Endothelial cell of umbilical vein (primary cell): ENCODE measurements at regions not wholly inside any gene's neighbourhood (a gene's known extent, or its start where the extent isn't known, plus 50 kb on each side); places are given as distances from the start of the nearest gene placed in this dataset.

ENCODE experiments used
- BruUV-seq: library from RNA; stranded (reverse); fragments of 400-500 nt; replicated peaks from 2 replicates; lab custom pipeline; 2021; lab: Mats Ljungman, UMichigan
- CTCF ChIA-PET: fragments of 300-600, 350-600 bp; sonication (Branson Sonifier 250); formaldehyde crosslinking; loops from one replicate; lab custom pipeline; 2021; ENCODE audit warnings: antibody characterized with exemption, inconsistent platforms; lab: Charles Lee
- POLR2A ChIA-PET: fragments of 300-600, 350-600 bp; sonication (Branson Sonifier 250); formaldehyde crosslinking; loops from one replicate; lab custom pipeline; 2021; ENCODE audit warnings: antibody characterized with exemption, inconsistent platforms; lab: Charles Lee
- DNase-seq: peaks from one replicate; pipeline ENCODE4 v3.0.0-alpha.2; 2011; ENCODE audit warnings: low read depth, low spot score
- FAIRE-seq: peaks from 2 replicates; lab custom pipeline; 2011; peaks lifted over from hg19 to GRCh38; lab: Jason Lieb, UNC
- H2AFZ ChIP-seq: 2 replicates; pipeline ENCODE4 v1.6.0; 2012; ENCODE audit warnings: low read depth, low read length, control low read depth, inconsistent platforms
- H3K27ac ChIP-seq: 2 replicates; pipeline ENCODE4 v1.5.1; 2011; ENCODE audit warnings: low read depth, mild to moderate bottlenecking, control low read depth, low read length, moderate library complexity; ENCODE audit not compliant: insufficient read depth
- H3K27me3 ChIP-seq, 2 experiments: 2 replicates each; pipeline versions ENCODE4 v1.6.0 to v1.6.1; 2011; ENCODE audit warnings: low read length in 2 of 2, mixed read lengths in 1 of 2; ENCODE audit not compliant: control insufficient read depth in 2 of 2, insufficient read depth in 2 of 2
- H3K36me3 ChIP-seq, 2 experiments: 2 replicates in 1 of 2; 3 replicates in 1 of 2; pipeline ENCODE4 v1.5.1; 2011; ENCODE audit warnings: low read length in 2 of 2, mild to moderate bottlenecking in 1 of 2, moderate library complexity in 1 of 2; ENCODE audit not compliant: control insufficient read depth in 2 of 2, insufficient read depth in 2 of 2; ENCODE audit errors: extremely low read depth in 1 of 2
- H3K4me1 ChIP-seq: 3 replicates; pipeline ENCODE4 v1.5.1; 2011; ENCODE audit warnings: mild to moderate bottlenecking, low read length; ENCODE audit not compliant: control insufficient read depth, insufficient read depth; ENCODE audit errors: extremely low read depth
- H3K4me2 ChIP-seq: 2 replicates; pipeline ENCODE4 v1.6.1; 2011; ENCODE audit warnings: low read length, control low read depth, mixed read lengths; ENCODE audit not compliant: insufficient read depth
- H3K4me3 ChIP-seq, 3 experiments: fragments of 200-600 bp in 1 of 3; sonication (generic), shearing (Covaris generic) in 1 of 3; replicated peaks in 1 of 3; 2 replicates each; pipeline ENCODE4 v1.5.1; 2011 to 2016; ENCODE audit warnings: control low read depth in 3 of 3, low read length in 3 of 3, mild to moderate bottlenecking in 2 of 3, inconsistent platforms in 1 of 3, low read depth in 1 of 3, moderate library complexity in 1 of 3; ENCODE audit not compliant: insufficient read depth in 1 of 3
- H3K79me2 ChIP-seq: 2 replicates; pipeline ENCODE4 v1.6.0; 2012; ENCODE audit warnings: low read length, inconsistent platforms; ENCODE audit not compliant: control insufficient read depth, insufficient read depth
- H3K9ac ChIP-seq: replicated peaks from 2 replicates; pipeline ENCODE3; 2011; ENCODE audit warnings: low read length, control low read depth; ENCODE audit not compliant: insufficient read depth; ENCODE audit errors: extremely low read depth
- H3K9me1 ChIP-seq: replicated peaks from 3 replicates; pipeline ENCODE4 v1.6.0; 2011; ENCODE audit warnings: mild to moderate bottlenecking, low read length; ENCODE audit not compliant: control insufficient read depth, insufficient read depth; ENCODE audit errors: extremely low read depth
- H3K9me3 ChIP-seq: replicated peaks from 2 replicates; pipeline ENCODE4 v1.5.1; 2012; ENCODE audit warnings: low read length, inconsistent platforms; ENCODE audit not compliant: control insufficient read depth, insufficient read depth
- H4K20me1 ChIP-seq: replicated peaks from 2 replicates; pipeline ENCODE3; 2011; ENCODE audit warnings: mild to moderate bottlenecking, low read length; ENCODE audit not compliant: control insufficient read depth, insufficient read depth; ENCODE audit errors: extremely low read depth
- EZH2 ChIP-seq: IDR thresholded peaks from 2 replicates; pipeline ENCODE4 v1.6.1; 2012; ENCODE audit warnings: borderline replicate concordance, low read depth, mild to moderate bottlenecking, moderate library complexity, low read length, inconsistent platforms; ENCODE audit not compliant: severe bottlenecking
- FOS ChIP-seq: IDR thresholded peaks from 2 replicates; pipeline ENCODE4 v1.6.1; 2011; ENCODE audit warnings: mild to moderate bottlenecking, low read length, moderate library complexity, borderline replicate concordance; ENCODE audit not compliant: insufficient read depth
- GATA2 ChIP-seq: IDR thresholded peaks from 2 replicates; pipeline ENCODE4 v1.7.0; 2011; ENCODE audit warnings: low read depth, mild to moderate bottlenecking, moderate library complexity, mixed read lengths, low read length; ENCODE audit not compliant: insufficient read length, insufficient read depth
- JUN ChIP-seq: IDR thresholded peaks from 2 replicates; pipeline ENCODE4 v1.6.1; 2011; ENCODE audit warnings: borderline replicate concordance, low read depth; ENCODE audit not compliant: insufficient read length, insufficient read depth
- MAX ChIP-seq: IDR thresholded peaks from 2 replicates; pipeline ENCODE4 v1.6.1; 2011; ENCODE audit not compliant: insufficient read depth, insufficient read length
- MYC ChIP-seq: IDR thresholded peaks from one replicate; pipeline ENCODE4 v1.6.1; 2011; ENCODE audit warnings: mild to moderate bottlenecking, low read depth, low read length
- POLR2A ChIP-seq: IDR thresholded peaks from 2 replicates; pipeline ENCODE4 v1.6.1; 2012; ENCODE audit warnings: low read depth, mild to moderate bottlenecking, control low read depth, low read length
- POLR2AphosphoS5 ChIP-seq: IDR thresholded peaks from 2 replicates; pipeline ENCODE4 v1.6.1; 2012; ENCODE audit warnings: low read depth, mild to moderate bottlenecking, control low read depth, low read length, moderate library complexity; ENCODE audit not compliant: insufficient read depth
- dilution Hi-C: fragments of 300-500 bp; cut with MboI; formaldehyde crosslinking; loops from one replicate; pipeline ENCODE4 v1.15.0; 2019; ENCODE audit warnings: low sequenced_read_pairs; ENCODE audit not compliant: extremely low pct_ligation_motif_present
- intact Hi-C: fragments of 100-400 bp; cut with micrococcal nuclease; formaldehyde crosslinking; loops from one replicate; pipeline ENCODE4 v1.10.0; 2022
- TF ChIP-seq, protein P1 (sequence below), 2 donors: IDR thresholded peaks; 1 replicate in 1 of 2; 2 replicates in 1 of 2; pipeline ENCODE4 v1.5.1; 2011; ENCODE audit warnings: low read length in 2 of 2, mild to moderate bottlenecking in 2 of 2, moderate library complexity in 2 of 2, control low read depth in 1 of 2, inconsistent platforms in 1 of 2, low read depth in 1 of 2; ENCODE audit not compliant: insufficient read depth in 1 of 2; ENCODE audit errors: extremely low read depth in 1 of 2

GRCh38 chr5:85671223-85671970 lies 946.3 kb upstream of the COX7C start:
- BruUV-seq: no TSS peak
- no peak for FAIRE-seq
- POLR2A ChIA-PET: no interaction called here
- Histone ChIP-seq H4K20me1 (no peaks in the 10 kb centered on the region), H3K79me2 (no peaks in the 10 kb centered on the region), H3K27ac (no peak overlapping the region), H3K27me3 (no peaks in the 10 kb centered on the region), H3K4me3 (no peak overlapping the region), H3K4me1 (no peaks in the 10 kb centered on the region), H3K9ac (no peak overlapping the region), H3K4me2 (no peak overlapping the region), H3K36me3 (no peaks in the 10 kb centered on the region), H3K9me1 (no peaks in the 10 kb centered on the region), H3K9me3 (peaks cover 4% of the 10 kb centered on the region), H2AFZ (no peak overlapping the region)
- no peak for TF ChIP-seq MYC
- no peak for TF ChIP-seq GATA2
- no peak for TF ChIP-seq EZH2
- TF ChIP-seq POLR2A: no peak
- TF ChIP-seq, protein P1, sequence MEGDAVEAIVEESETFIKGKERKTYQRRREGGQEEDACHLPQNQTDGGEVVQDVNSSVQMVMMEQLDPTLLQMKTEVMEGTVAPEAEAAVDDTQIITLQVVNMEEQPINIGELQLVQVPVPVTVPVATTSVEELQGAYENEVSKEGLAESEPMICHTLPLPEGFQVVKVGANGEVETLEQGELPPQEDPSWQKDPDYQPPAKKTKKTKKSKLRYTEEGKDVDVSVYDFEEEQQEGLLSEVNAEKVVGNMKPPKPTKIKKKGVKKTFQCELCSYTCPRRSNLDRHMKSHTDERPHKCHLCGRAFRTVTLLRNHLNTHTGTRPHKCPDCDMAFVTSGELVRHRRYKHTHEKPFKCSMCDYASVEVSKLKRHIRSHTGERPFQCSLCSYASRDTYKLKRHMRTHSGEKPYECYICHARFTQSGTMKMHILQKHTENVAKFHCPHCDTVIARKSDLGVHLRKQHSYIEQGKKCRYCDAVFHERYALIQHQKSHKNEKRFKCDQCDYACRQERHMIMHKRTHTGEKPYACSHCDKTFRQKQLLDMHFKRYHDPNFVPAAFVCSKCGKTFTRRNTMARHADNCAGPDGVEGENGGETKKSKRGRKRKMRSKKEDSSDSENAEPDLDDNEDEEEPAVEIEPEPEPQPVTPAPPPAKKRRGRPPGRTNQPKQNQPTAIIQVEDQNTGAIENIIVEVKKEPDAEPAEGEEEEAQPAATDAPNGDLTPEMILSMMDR (IDR thresholded peaks at IDR 0.05; ENCODE audit: extremely low read depth in 1 of 2, insufficient read depth in 1 of 2, low read depth in 1 of 2, low read length in 2 of 2): no peak
- no peak for TF ChIP-seq FOS
- no peak for TF ChIP-seq MAX
- no peak for TF ChIP-seq JUN
- TF ChIP-seq POLR2AphosphoS5: no peak
- intact Hi-C loops (no loop called here), dilution Hi-C loops (no loop called here)
- CTCF ChIA-PET: no interaction called here
- DNase-seq: no peak
